A549 (cell line): ENCODE measurements at regions not wholly inside any gene's neighbourhood (a gene's known extent, or its start where the extent isn't known, plus 50 kb on each side); places are given as distances from the start of the nearest gene placed in this dataset.

Source experiments
- ATAC-seq, 2 experiments: fragments of 200-7000 bp in 1 of 2; fragments of >200 bp in 1 of 2; cut with Nextera tagmentation in 1 of 2; cut with Tn5 transposase in 1 of 2; 3 replicates each; pipeline versions ENCODE4 v1.8.0 to v1.9.1; 2018 to 2020; ENCODE audit warnings: mild to moderate bottlenecking in 1 of 2, moderate library complexity in 1 of 2
- CTCF ChIA-PET: fragments of 300-600 bp; sonication (Branson Sonifier 250); formaldehyde crosslinking; extraction: SDS; loops from one replicate; lab custom pipeline; 2021; ENCODE audit warnings: antibody characterized with exemption, inconsistent platforms; lab: Yijun Ruan, JAX
- POLR2A ChIA-PET: fragments of 350-600 bp; formaldehyde crosslinking; extraction: SDS; loops from one replicate; lab custom pipeline; 2021; ENCODE audit warnings: antibody characterized with exemption, inconsistent platforms; lab: Yijun Ruan, JAX
- DNase-seq, 2 experiments: peaks; one replicate each; pipeline versions ENCODE4 v3.0.0 to v3.0.0-alpha.2; 2011 to 2016; ENCODE audit warnings: low read depth in 1 of 2, low spot score in 1 of 2
- FAIRE-seq: peaks from 2 replicates; lab custom pipeline; 2011; peaks lifted over from hg19 to GRCh38; lab: Jason Lieb, UNC
- H3K27ac ChIP-seq, 2 experiments: fragments of >200 bp; sonication (Bioruptor Twin); formaldehyde crosslinking; 3 replicates each; pipeline ENCODE4 v1.5.1; 2016 to 2017
- H3K4me1 ChIP-seq: fragments of >200 bp; sonication (Bioruptor Twin); formaldehyde crosslinking; 3 replicates; pipeline ENCODE4 v1.6.1; 2016
- H3K4me2 ChIP-seq: fragments of >200 bp; sonication (Bioruptor Twin); formaldehyde crosslinking; 3 replicates; pipeline ENCODE4 v1.6.1; 2016
- H3K4me3 ChIP-seq: fragments of >200 bp; sonication (Bioruptor Twin); formaldehyde crosslinking; 3 replicates; pipeline ENCODE4 v1.5.1; 2016
- H3K9me3 ChIP-seq: fragments of >200 bp; sonication (Bioruptor Twin); formaldehyde crosslinking; 3 replicates; pipeline ENCODE4 v1.6.1; 2016
- BHLHE40 ChIP-seq: IDR thresholded peaks from 2 replicates; pipeline ENCODE4 v1.6.1; 2012; ENCODE audit warnings: low read depth, low read length, inconsistent platforms
- EHF ChIP-seq: fragments of 250-450 bp; sonication (Bioruptor Pico); IDR thresholded peaks from 2 replicates; pipeline ENCODE4 v1.5.0; 2020; ENCODE audit warnings: mild to moderate bottlenecking
- FOSL2 ChIP-seq, 2 experiments: fragments of 450-650 bp in 1 of 2; fragments of >200 bp in 1 of 2; sonication (Bioruptor Twin) in 1 of 2; formaldehyde crosslinking; IDR thresholded peaks; 2 replicates each; pipeline versions ENCODE4 v1.5.0 to v1.6.1; 2016 to 2020; ENCODE audit warnings: mild to moderate bottlenecking in 1 of 2, moderate library complexity in 1 of 2
- HDAC2 ChIP-seq: fragments of 200-600 bp; sonication (generic); IDR thresholded peaks from 2 replicates; pipeline ENCODE4 v1.6.1; 2016
- HOXB13 ChIP-seq: fragments of 250-450 bp; sonication (Bioruptor Pico); IDR thresholded peaks from 2 replicates; pipeline ENCODE4 v1.5.0; 2020; ENCODE audit warnings: low read depth, mild to moderate bottlenecking, moderate library complexity
- KDM1A ChIP-seq: fragments of 200-600 bp; sonication (generic); IDR thresholded peaks from 2 replicates; pipeline ENCODE4 v1.6.1; 2016; ENCODE audit warnings: low read depth, mild to moderate bottlenecking
- KDM5A ChIP-seq: fragments of 200-600 bp; sonication (generic); IDR thresholded peaks from 2 replicates; pipeline ENCODE4 v1.6.1; 2016; ENCODE audit warnings: antibody characterized with exemption, mild to moderate bottlenecking
- MAZ ChIP-seq: fragments of 150-350 bp; IDR thresholded peaks from 2 replicates; pipeline ENCODE4 v1.6.1; 2014; ENCODE audit warnings: antibody characterized with exemption, low read depth, low read length, borderline replicate concordance
- NR3C1 ChIP-seq: fragments of >200 bp; sonication (Bioruptor Twin); formaldehyde crosslinking; IDR thresholded peaks from 3 replicates; pipeline ENCODE4 v1.6.1; 2017
- RFX5 ChIP-seq: fragments of 450-650 bp; IDR thresholded peaks from 2 replicates; pipeline ENCODE4 v1.7.1; 2014; ENCODE audit warnings: antibody characterized with exemption, mild to moderate bottlenecking, moderate library complexity
- ZNF302 ChIP-seq: fragments of 250-450 bp; sonication (Bioruptor Pico); IDR thresholded peaks from 2 replicates; pipeline ENCODE4 v1.9.0; 2021; ENCODE audit warnings: inconsistent platforms, mild to moderate bottlenecking, moderate library complexity
- WGBS: methylation state at CpG from one replicate; pipeline ENCODE4 v1.1.6; 2017; ENCODE audit errors: missing lambda C conversion rate; 5-methylcytosine and 5-hydroxymethylcytosine counted together
- TF ChIP-seq, protein P1 (sequence below): fragments of >200 bp; sonication (Bioruptor Twin); formaldehyde crosslinking; IDR thresholded peaks from 2 replicates; pipeline ENCODE4 v1.6.1; 2016
- TF ChIP-seq, protein P2 (sequence below): fragments of >200 bp; sonication (Bioruptor Twin); formaldehyde crosslinking; IDR thresholded peaks from 3 replicates; pipeline ENCODE4 v1.5.1; 2016
- TF ChIP-seq, protein P3 (sequence below): fragments of 200-600 bp; sonication (generic); IDR thresholded peaks from 2 replicates; pipeline ENCODE4 v1.6.1; 2016; ENCODE audit warnings: antibody characterized with exemption, mild to moderate bottlenecking, moderate library complexity
- TF ChIP-seq, protein P4 (sequence below): fragments of >200 bp; sonication (Bioruptor Twin); formaldehyde crosslinking; IDR thresholded peaks from 3 replicates; pipeline ENCODE4 v1.6.1; 2016
- TF ChIP-seq, protein P5 (sequence below): IDR thresholded peaks from 2 replicates; pipeline ENCODE4 v1.6.1; 2012; ENCODE audit warnings: low read depth, borderline replicate concordance

DNA sequence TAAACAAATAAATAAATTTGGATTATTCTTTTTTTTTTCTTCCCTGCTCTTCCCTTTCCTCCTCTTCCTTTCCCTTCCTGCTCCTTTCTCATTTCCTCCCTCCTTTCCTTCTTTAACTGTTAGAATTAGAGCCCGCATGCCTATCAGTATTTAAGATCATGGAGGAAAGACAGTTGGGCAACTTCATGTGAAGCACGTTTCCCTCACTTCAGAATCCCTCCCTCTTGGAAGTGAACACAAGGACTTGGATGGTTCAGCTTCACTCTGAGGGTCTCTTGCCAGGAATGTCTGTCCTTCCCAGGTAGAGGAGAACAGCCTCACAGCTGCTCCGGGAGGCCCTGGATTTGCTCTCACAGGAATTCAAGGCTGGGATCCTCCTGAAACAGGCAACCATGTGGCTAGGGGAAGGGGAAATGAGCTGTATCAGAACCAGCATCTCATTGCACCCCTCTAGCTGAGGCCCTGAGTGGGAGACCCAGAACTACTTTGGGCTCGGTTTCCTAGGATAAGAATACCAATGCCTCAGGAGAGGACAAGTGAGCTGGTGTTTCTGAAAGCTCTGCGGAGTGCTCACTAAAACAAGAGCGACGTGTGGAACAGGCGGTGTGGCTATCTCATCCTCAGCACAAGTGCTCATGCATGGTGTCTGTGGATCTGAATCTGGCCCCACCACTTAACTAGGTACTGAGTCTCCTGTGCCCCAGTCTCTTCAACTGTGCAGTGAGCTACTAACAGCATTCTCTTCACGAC lies 230.5 kb downstream of the MYCN start:
- no peak for TF ChIP-seq KDM1A
- TF ChIP-seq HOXB13 (CRISPR knock-in tag) = no peak
- no peak for TF ChIP-seq KDM5A
- no peak for ATAC-seq
- ChIA-PET CTCF (no interaction called here), POLR2A (no interaction called here)
- FAIRE-seq = no peak
- Histone ChIP-seq H3K4me2 (no peak overlapping the region), H3K4me3 (no peak overlapping the region), H3K4me1 (no peaks in the 10 kb centered on the region), H3K27ac (no peak overlapping the region), H3K9me3 (0 out of 3 replicates have a peak, but pooled peaks cover 2% of the 10 kb centered on the region)
- DNase-seq = no peak
- WGBS = 52% methylated on average over 9 of the region's 9 CpGs

DNA sequence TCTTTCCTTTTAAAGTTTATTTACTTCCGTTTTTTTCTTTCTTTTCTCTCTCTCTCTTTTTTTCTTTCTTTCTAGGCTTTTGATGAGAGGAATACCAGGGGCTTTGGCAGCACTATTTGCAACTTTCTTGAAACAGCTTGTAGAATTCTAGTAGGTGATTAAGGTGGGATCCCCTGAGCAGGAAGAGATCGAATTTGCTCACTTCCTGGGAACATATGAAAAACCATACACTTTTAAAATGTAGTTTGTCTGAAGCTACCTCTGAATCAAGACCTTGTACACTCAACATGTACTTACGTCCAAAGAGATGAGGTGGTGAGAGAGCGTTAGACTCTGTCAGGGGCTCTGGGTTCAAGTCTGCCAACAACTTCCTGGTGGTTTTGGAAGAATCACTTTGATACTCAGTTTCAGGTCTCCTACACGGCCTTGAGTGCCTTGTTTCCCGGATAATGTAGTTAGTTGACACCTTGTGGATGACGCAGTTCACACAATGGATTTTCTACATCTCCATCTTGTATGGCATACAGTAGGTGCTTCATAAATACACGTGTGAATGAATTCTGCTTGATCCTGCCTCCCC lies 229.1 kb downstream of the MYCN start:
- CTCF ChIA-PET = no interaction called here

More for the DNA sequence above, 229.1 kb downstream of the MYCN start:
- TF ChIP-seq BHLHE40 (no peak), ZNF302 (no peak), HDAC2 (no peak), RFX5 (no peak), NR3C1 (no peak), EHF (CRISPR knock-in tag) (no peak), FOSL2 (IDR thresholded peaks at IDR 0.05) (no peak), FOSL2 (CRISPR knock-in tag; IDR thresholded peaks at IDR 0.05) (no peak), MAZ (no peak)
- TF ChIP-seq, protein P1, sequence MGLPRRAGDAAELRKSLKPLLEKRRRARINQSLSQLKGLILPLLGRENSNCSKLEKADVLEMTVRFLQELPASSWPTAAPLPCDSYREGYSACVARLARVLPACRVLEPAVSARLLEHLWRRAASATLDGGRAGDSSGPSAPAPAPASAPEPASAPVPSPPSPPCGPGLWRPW = no peak
- TF ChIP-seq, protein P2, sequence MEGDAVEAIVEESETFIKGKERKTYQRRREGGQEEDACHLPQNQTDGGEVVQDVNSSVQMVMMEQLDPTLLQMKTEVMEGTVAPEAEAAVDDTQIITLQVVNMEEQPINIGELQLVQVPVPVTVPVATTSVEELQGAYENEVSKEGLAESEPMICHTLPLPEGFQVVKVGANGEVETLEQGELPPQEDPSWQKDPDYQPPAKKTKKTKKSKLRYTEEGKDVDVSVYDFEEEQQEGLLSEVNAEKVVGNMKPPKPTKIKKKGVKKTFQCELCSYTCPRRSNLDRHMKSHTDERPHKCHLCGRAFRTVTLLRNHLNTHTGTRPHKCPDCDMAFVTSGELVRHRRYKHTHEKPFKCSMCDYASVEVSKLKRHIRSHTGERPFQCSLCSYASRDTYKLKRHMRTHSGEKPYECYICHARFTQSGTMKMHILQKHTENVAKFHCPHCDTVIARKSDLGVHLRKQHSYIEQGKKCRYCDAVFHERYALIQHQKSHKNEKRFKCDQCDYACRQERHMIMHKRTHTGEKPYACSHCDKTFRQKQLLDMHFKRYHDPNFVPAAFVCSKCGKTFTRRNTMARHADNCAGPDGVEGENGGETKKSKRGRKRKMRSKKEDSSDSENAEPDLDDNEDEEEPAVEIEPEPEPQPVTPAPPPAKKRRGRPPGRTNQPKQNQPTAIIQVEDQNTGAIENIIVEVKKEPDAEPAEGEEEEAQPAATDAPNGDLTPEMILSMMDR = no peak
- TF ChIP-seq, protein P3, sequence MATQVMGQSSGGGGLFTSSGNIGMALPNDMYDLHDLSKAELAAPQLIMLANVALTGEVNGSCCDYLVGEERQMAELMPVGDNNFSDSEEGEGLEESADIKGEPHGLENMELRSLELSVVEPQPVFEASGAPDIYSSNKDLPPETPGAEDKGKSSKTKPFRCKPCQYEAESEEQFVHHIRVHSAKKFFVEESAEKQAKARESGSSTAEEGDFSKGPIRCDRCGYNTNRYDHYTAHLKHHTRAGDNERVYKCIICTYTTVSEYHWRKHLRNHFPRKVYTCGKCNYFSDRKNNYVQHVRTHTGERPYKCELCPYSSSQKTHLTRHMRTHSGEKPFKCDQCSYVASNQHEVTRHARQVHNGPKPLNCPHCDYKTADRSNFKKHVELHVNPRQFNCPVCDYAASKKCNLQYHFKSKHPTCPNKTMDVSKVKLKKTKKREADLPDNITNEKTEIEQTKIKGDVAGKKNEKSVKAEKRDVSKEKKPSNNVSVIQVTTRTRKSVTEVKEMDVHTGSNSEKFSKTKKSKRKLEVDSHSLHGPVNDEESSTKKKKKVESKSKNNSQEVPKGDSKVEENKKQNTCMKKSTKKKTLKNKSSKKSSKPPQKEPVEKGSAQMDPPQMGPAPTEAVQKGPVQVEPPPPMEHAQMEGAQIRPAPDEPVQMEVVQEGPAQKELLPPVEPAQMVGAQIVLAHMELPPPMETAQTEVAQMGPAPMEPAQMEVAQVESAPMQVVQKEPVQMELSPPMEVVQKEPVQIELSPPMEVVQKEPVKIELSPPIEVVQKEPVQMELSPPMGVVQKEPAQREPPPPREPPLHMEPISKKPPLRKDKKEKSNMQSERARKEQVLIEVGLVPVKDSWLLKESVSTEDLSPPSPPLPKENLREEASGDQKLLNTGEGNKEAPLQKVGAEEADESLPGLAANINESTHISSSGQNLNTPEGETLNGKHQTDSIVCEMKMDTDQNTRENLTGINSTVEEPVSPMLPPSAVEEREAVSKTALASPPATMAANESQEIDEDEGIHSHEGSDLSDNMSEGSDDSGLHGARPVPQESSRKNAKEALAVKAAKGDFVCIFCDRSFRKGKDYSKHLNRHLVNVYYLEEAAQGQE = no peak
- TF ChIP-seq, protein P4, sequence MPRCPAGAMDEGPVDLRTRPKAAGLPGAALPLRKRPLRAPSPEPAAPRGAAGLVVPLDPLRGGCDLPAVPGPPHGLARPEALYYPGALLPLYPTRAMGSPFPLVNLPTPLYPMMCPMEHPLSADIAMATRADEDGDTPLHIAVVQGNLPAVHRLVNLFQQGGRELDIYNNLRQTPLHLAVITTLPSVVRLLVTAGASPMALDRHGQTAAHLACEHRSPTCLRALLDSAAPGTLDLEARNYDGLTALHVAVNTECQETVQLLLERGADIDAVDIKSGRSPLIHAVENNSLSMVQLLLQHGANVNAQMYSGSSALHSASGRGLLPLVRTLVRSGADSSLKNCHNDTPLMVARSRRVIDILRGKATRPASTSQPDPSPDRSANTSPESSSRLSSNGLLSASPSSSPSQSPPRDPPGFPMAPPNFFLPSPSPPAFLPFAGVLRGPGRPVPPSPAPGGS = no peak
- TF ChIP-seq, protein P5, sequence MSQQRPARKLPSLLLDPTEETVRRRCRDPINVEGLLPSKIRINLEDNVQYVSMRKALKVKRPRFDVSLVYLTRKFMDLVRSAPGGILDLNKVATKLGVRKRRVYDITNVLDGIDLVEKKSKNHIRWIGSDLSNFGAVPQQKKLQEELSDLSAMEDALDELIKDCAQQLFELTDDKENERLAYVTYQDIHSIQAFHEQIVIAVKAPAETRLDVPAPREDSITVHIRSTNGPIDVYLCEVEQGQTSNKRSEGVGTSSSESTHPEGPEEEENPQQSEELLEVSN = no peak
- Histone ChIP-seq H3K9me3 (0 out of 3 replicates have a peak, but pooled peaks cover 2% of the 10 kb centered on the region), H3K4me2 (no peak overlapping the region), H3K27ac (no peak overlapping the region), H3K4me1 (no peaks in the 10 kb centered on the region), H3K4me3 (no peak overlapping the region)
- POLR2A ChIA-PET = no interaction called here
- no peak for ATAC-seq
- no peak for FAIRE-seq
- DNase-seq = no peak
- 35% methylated on average over 8 of the region's 8 CpGs for WGBS
